B cell (primary cell): ENCODE measurements at regions not wholly inside any gene's neighbourhood (a gene's known extent, or its start where the extent isn't known, plus 50 kb on each side); places are given as distances from the start of the nearest gene placed in this dataset.

Experiments used
- CTCF ChIP-seq: fragments of 200-600 bp; IDR thresholded peaks from one replicate; pipeline ENCODE4 v1.8.0; 2022; ENCODE audit warnings: antibody characterized with exemption, mild to moderate bottlenecking
- EZH2 ChIP-seq: IDR thresholded peaks from 2 replicates; pipeline ENCODE4 v1.6.1; 2012; ENCODE audit warnings: borderline replicate concordance, low read depth, mild to moderate bottlenecking, moderate library complexity, low read length; ENCODE audit not compliant: insufficient read depth, poor library complexity, severe bottlenecking

- TF ChIP-seq CTCF, result no peak
- TF ChIP-seq EZH2, result no peak
These were observed 635.1 kb upstream of the ZNF385D start for GRCh38 chr3:22386107-22386506.
